RWPE1 (cell line): ENCODE measurements at regions not wholly inside any gene's neighbourhood (a gene's known extent, or its start where the extent isn't known, plus 50 kb on each side); places are given as distances from the start of the nearest gene placed in this dataset.

Experiments used
- CTCF ChIA-PET: fragments of 350-600 bp; sonication (Branson Sonifier 250); formaldehyde crosslinking; extraction: SDS; loops from one replicate; lab custom pipeline; 2021; lab: Yijun Ruan, JAX
- POLR2A ChIA-PET: fragments of 400-600 bp; formaldehyde crosslinking; extraction: SDS; loops from one replicate; lab custom pipeline; 2020; ENCODE audit warnings: antibody characterized with exemption; ENCODE audit not compliant: low non-redundant PET; lab: Yijun Ruan, JAX
- DNase-seq: peaks from one replicate; pipeline ENCODE4 v3.0.0; 2012; ENCODE audit warnings: low spot score
- H3K27ac ChIP-seq: fragments of 450-650 bp; 2 replicates; pipeline ENCODE4 v1.5.1; 2017
- TF ChIP-seq, protein P1 (sequence below): fragments of 450-650 bp; conservative IDR thresholded peaks from 2 replicates; pipeline ENCODE4 v1.5.1; 2017; ENCODE audit warnings: low read depth, mild to moderate bottlenecking

DNA sequence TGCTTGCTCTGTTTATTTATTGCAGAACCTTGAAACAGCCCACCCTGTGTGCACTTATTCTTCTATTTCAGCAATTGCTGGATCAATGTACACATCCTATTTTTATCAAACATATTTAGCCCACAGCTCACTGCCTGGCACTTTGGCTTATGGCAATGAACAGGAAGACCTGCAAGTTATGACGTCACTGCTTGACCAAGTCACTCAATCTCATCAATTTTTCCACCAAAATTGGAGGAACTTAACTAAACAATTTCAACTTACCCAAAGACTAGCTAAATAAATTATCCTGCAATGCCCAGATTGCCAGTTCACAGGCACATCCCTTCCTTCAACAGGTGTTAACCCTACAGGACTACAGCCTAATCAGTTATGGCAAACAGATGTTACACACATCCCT is 89.3 kb downstream of the FSCB start:
- ChIA-PET CTCF (interaction anchor here (0.6 kb wide), 1 partner anchor 274 kb away, joined by 3 read pairs; no protein-coding TSS in a partner anchor), POLR2A (no interaction called here)
- TF ChIP-seq, protein P1, sequence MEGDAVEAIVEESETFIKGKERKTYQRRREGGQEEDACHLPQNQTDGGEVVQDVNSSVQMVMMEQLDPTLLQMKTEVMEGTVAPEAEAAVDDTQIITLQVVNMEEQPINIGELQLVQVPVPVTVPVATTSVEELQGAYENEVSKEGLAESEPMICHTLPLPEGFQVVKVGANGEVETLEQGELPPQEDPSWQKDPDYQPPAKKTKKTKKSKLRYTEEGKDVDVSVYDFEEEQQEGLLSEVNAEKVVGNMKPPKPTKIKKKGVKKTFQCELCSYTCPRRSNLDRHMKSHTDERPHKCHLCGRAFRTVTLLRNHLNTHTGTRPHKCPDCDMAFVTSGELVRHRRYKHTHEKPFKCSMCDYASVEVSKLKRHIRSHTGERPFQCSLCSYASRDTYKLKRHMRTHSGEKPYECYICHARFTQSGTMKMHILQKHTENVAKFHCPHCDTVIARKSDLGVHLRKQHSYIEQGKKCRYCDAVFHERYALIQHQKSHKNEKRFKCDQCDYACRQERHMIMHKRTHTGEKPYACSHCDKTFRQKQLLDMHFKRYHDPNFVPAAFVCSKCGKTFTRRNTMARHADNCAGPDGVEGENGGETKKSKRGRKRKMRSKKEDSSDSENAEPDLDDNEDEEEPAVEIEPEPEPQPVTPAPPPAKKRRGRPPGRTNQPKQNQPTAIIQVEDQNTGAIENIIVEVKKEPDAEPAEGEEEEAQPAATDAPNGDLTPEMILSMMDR, result no peak
- H3K27ac ChIP-seq, result no peak overlapping the region
- DNase-seq, result no peak

DNA sequence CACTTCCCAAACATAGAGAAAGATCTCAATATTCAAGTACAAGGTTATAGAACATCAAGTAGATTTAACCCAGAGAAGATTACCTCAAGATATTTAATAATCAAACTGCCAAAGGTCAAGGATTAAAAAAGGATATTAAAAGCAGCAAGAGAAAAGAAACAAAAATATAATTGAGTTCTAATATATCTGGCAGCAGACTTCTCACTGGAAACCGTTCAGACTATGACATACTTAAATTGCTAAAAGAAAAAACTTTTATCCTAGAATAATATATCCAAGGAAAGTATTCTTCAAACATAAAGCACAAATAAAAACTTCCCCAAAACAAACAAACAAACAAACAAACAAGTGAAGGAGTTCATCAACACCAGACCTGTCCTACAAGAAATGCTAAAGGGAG is 92.4 kb downstream of the FSCB start:
- CTCF ChIA-PET, result no interaction called here
- TF ChIP-seq, protein P1, result no peak

DNA sequence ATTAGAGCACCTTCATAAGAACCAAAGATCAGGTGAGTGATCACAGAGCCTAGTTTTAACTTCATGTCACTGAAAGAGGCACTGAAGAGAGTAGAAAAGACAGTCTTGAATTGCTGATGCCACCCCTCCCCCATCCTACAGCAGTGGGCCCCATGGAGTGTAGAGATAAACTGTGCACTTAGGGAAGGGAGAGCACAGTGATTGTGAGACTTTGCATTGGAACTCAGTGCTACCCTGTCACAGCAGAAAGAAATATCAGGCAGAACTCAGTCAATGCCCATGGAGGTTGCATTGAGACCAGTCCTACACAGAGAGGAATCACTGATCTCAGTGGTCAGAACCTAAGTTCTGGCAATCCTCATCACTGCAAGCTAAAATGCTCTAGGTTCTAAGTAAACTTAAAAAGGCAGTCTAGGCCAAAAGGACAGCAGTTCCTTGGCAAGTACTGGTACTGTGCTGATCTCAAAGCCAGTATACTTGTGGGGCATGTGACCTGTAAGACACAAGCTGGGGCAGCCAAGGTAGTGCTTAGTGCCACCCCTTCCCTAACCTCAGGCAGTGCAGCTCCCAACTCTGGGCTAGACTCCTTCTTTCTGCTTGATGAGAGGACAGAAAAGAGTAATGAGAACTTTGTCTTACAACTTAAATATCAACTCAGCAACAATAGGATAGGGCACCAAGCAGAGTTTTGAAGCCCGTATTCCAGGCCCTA is 94.1 kb downstream of the FSCB start:
- TF ChIP-seq, protein P1, result no peak
- no peak for DNase-seq
- CTCF ChIA-PET, result no interaction called here
- POLR2A ChIA-PET, result no interaction called here
- no peak overlapping the region for H3K27ac ChIP-seq

More for the DNA sequence above, 92.4 kb downstream of the FSCB start:
- POLR2A ChIA-PET, result no interaction called here
- H3K27ac ChIP-seq, result no peak overlapping the region
- no peak for DNase-seq

DNA sequence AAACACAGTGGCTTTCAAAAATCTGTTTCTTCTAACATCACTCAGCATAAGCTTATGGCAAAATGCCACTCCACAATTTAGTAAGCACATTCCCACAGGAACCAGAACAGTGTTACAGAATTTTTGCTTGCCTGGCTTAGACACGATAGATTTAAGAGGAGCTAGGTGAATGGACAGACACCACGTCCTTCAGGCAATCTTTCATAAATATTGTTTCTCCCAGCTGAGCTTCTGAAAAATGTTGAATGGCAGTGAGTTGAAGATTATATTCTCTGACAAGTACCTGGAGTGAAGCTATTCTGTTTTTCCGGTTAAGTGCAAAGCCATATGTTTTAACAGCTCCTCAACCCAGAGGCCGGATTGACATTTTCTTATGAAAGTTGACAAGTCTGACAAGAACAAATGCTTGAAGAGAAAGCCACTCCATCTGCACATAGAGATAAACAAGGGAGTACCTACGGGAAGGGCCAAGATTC is 102.0 kb downstream of the FSCB start:
- CTCF ChIA-PET, result interaction anchor here (0.6 kb wide), 1 partner anchor 1136 kb away, joined by 4 read pairs; no protein-coding TSS in a partner anchor
- TF ChIP-seq, protein P1, result no peak
- no peak for DNase-seq
- POLR2A ChIA-PET, result no interaction called here
- no peak overlapping the region for H3K27ac ChIP-seq

DNA sequence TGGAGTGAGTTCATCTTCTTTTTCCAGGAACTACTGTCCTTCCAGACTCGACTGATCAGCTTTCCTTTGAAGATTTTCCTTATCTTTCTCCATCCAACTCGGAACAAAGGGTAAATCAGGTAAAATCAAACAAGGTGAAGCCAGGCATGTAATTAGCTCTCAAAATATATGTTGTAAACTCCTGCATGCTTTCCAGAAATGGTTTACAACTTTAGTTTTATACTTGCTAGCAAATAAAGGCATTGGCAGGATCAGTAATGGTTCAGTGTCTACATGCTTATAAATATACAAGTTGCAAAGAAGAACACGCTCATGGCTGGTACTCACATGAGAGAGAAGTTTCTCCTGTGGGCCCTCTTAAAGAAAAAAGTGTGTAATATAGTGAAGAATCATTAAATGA is 102.5 kb downstream of the FSCB start:
- CTCF ChIA-PET, result interaction anchor here (0.6 kb wide), 1 partner anchor 1136 kb away, joined by 4 read pairs; no protein-coding TSS in a partner anchor
- POLR2A ChIA-PET, result no interaction called here
- TF ChIP-seq, protein P1, result no peak
- DNase-seq, result no peak
- no peak overlapping the region for H3K27ac ChIP-seq

DNA sequence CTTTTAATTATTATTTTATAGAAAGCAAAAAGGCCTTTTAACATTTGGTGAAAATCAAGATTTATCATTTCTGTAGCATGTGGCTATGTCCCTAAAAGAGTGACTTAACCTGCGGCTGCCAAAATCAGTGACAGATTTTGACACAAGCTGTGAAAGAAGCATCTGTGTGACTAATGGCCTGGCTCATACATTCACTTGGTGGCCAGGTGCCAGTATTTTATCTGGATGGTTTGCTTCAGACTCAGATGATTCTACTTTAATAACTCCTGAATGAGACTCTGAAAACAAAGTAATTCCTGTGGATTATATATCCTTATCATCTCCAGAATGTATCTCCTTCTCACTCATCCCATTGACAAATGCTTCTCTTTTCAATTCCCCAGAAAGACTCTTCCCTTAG is 103.0 kb downstream of the FSCB start:
- TF ChIP-seq, protein P1, result no peak
- CTCF ChIA-PET, result no interaction called here
- DNase-seq, result no peak
- H3K27ac ChIP-seq, result no peak overlapping the region
- POLR2A ChIA-PET, result no interaction called here
